Retinal pigment epithelial cell (primary cell): ENCODE measurements at regions not wholly inside any gene's neighbourhood (a gene's known extent, or its start where the extent isn't known, plus 50 kb on each side); places are given as distances from the start of the nearest gene placed in this dataset.

ENCODE experiments used
- DNase-seq: peaks from one replicate; pipeline ENCODE4 v3.0.0-alpha.2; 2010; ENCODE audit warnings: low read depth
- H3K4me3 ChIP-seq: 2 replicates; pipeline ENCODE4 v1.5.1; 2011; ENCODE audit warnings: mild to moderate bottlenecking, low read length, control low read depth, moderate library complexity
- TF ChIP-seq, protein P1 (sequence below): conservative IDR thresholded peaks from 2 replicates; pipeline ENCODE4 v1.5.1; 2011; ENCODE audit warnings: low read depth, low read length, control low read depth, inconsistent platforms

GRCh38 chr6:74166849-74167248 lies 470.8 kb downstream of the CD109 start:
- DNase-seq = no peak
- no peak overlapping the region for H3K4me3 ChIP-seq
- TF ChIP-seq, protein P1, sequence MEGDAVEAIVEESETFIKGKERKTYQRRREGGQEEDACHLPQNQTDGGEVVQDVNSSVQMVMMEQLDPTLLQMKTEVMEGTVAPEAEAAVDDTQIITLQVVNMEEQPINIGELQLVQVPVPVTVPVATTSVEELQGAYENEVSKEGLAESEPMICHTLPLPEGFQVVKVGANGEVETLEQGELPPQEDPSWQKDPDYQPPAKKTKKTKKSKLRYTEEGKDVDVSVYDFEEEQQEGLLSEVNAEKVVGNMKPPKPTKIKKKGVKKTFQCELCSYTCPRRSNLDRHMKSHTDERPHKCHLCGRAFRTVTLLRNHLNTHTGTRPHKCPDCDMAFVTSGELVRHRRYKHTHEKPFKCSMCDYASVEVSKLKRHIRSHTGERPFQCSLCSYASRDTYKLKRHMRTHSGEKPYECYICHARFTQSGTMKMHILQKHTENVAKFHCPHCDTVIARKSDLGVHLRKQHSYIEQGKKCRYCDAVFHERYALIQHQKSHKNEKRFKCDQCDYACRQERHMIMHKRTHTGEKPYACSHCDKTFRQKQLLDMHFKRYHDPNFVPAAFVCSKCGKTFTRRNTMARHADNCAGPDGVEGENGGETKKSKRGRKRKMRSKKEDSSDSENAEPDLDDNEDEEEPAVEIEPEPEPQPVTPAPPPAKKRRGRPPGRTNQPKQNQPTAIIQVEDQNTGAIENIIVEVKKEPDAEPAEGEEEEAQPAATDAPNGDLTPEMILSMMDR = no peak

- no peak for DNase-seq
- TF ChIP-seq, protein P1 = no peak
- H3K4me3 ChIP-seq = no peak overlapping the region
Measured at GRCh38 chr6:74161380-74161779, 465.4 kb downstream of the CD109 start.

- H3K4me3 ChIP-seq = no peak overlapping the region
- TF ChIP-seq, protein P1 = no peak
- no peak for DNase-seq
Measured at GRCh38 chr6:74152096-74152675, 456.2 kb downstream of the CD109 start.

GRCh38 chr6:74145931-74146330 lies 449.9 kb downstream of the CD109 start:
- TF ChIP-seq, protein P1 = no peak
- no peak for DNase-seq
- H3K4me3 ChIP-seq = no peak overlapping the region

DNA sequence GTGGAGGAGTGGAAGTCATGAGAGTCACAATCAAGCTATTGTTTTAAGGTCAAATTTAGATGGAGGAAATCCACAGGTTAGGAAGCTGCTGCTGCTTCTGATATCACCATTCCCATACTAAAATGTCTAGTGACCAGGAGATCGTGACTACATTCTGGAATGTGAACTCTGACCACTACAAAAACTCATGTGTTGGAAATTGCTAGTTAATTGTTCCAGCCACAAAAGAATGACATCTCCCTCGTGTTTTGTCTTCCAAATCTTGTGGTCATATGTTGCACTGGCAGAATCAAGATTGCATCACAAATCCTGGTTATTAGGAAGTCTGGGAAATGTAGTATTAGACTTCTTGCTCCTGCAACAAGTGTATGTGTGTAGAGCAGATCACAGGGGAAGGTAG lies 441.9 kb downstream of the CD109 start:
- peak overlapping the region; percentile 1 for H3K4me3 ChIP-seq
- peak; percentile 82 for DNase-seq
- TF ChIP-seq, protein P1 = no peak

DNA sequence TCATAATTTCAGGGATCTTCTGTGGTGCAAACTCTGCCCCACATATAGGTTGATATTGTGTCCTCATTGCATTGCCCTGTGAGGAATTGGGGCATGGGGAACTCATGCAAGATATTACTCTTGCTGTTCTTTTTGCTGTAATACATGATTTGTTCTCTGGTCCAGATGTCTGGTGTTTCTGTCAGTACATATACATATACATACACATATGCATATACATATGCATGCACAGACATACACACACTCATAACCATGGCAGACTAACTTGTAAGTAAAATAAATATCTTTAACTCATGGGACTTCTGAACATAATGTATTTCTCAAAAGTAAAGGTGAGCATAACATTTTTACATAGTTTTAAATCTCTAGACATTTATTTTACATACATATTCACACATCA lies 438.3 kb downstream of the CD109 start:
- TF ChIP-seq, protein P1 = no peak
- no peak for DNase-seq
- no peak overlapping the region for H3K4me3 ChIP-seq

- TF ChIP-seq, protein P1 = no peak
- H3K4me3 ChIP-seq = no peak overlapping the region
- no peak for DNase-seq
Measured at GRCh38 chr6:74133073-74133472, 437.1 kb downstream of the CD109 start.
